H9 (cell line): ENCODE measurements at regions not wholly inside any gene's neighbourhood (a gene's known extent, or its start where the extent isn't known, plus 50 kb on each side); places are given as distances from the start of the nearest gene placed in this dataset.

ENCODE experiments used
- DNase-seq: peaks from one replicate; pipeline ENCODE4 v3.0.0-alpha.2; 2017
- H2AFZ ChIP-seq: one replicate; pipeline ENCODE4 v1.6.1; 2013; ENCODE audit warnings: mild to moderate bottlenecking, low read length, control low read depth, moderate library complexity
- H2AK5ac ChIP-seq: 2 replicates; pipeline ENCODE4 v1.6.1; 2013; ENCODE audit warnings: low read length, control low read depth, mixed read lengths; ENCODE audit not compliant: insufficient read length
- H2BK120ac ChIP-seq: one replicate; pipeline ENCODE4 v1.6.1; 2013; ENCODE audit warnings: low read depth, mild to moderate bottlenecking, low read length, control low read depth, inconsistent platforms; ENCODE audit not compliant: poor library complexity, severe bottlenecking
- H2BK12ac ChIP-seq: 2 replicates; pipeline ENCODE4 v1.6.1; 2013; ENCODE audit warnings: low read length, control low read depth, mixed read lengths, low read depth; ENCODE audit not compliant: insufficient read length
- H2BK15ac ChIP-seq: 2 replicates; pipeline ENCODE4 v1.6.1; 2013; ENCODE audit warnings: low read depth, low read length, control low read depth
- H2BK20ac ChIP-seq: one replicate; pipeline ENCODE4 v1.6.1; 2013; ENCODE audit warnings: low read depth, mild to moderate bottlenecking, low read length, control low read depth, inconsistent platforms; ENCODE audit not compliant: poor library complexity, severe bottlenecking
- H2BK5ac ChIP-seq: 2 replicates; pipeline ENCODE4 v1.6.1; 2013; ENCODE audit warnings: low read length, control low read depth, mixed read lengths; ENCODE audit not compliant: insufficient read length
- H3K14ac ChIP-seq: 2 replicates; pipeline ENCODE4 v1.6.1; 2013; ENCODE audit warnings: low read length, control low read depth; ENCODE audit not compliant: insufficient read depth
- H3K18ac ChIP-seq: 2 replicates; pipeline ENCODE4 v1.6.1; 2013; ENCODE audit warnings: low read depth, mild to moderate bottlenecking, mixed read lengths, low read length, control low read depth; ENCODE audit not compliant: insufficient read length
- H3K23ac ChIP-seq: 2 replicates; pipeline ENCODE4 v1.6.1; 2013; ENCODE audit warnings: low read length, control low read depth, mixed read lengths, low read depth; ENCODE audit not compliant: insufficient read length
- H3K23me2 ChIP-seq: 2 replicates; pipeline ENCODE4 v1.6.1; 2013; ENCODE audit warnings: low read depth, mild to moderate bottlenecking, mixed read lengths, low read length, control low read depth; ENCODE audit not compliant: insufficient read length, poor library complexity, severe bottlenecking
- H3K27ac ChIP-seq: 2 replicates; pipeline ENCODE4 v1.5.1; 2013; ENCODE audit warnings: low read length, control low read depth, mixed read lengths, low read depth; ENCODE audit not compliant: insufficient read length
- H3K27me3 ChIP-seq: 2 replicates; pipeline ENCODE4 v1.6.1; 2013; ENCODE audit warnings: low read length, control low read depth, inconsistent platforms; ENCODE audit not compliant: insufficient read depth
- H3K4ac ChIP-seq: 2 replicates; pipeline ENCODE4 v1.6.1; 2013; ENCODE audit warnings: low read depth, mild to moderate bottlenecking, control low read depth, inconsistent platforms, low read length, moderate library complexity
- H3K4me1 ChIP-seq: 2 replicates; pipeline ENCODE4 v1.6.1; 2013; ENCODE audit warnings: low read length, control low read depth, inconsistent platforms; ENCODE audit not compliant: insufficient read depth
- H3K4me2 ChIP-seq: 2 replicates; pipeline ENCODE4 v1.6.1; 2013; ENCODE audit warnings: low read length, control low read depth, mixed read lengths; ENCODE audit not compliant: insufficient read length, insufficient read depth
- H3K56ac ChIP-seq: 2 replicates; pipeline ENCODE4 v1.6.1; 2013; ENCODE audit warnings: low read depth, mild to moderate bottlenecking, mixed read lengths, low read length, control low read depth; ENCODE audit not compliant: insufficient read length
- H3K79me1 ChIP-seq: 2 replicates; pipeline ENCODE4 v1.6.1; 2013; ENCODE audit warnings: low read depth, mild to moderate bottlenecking, moderate library complexity, low read length, control low read depth, inconsistent platforms; ENCODE audit not compliant: insufficient read depth, poor library complexity, severe bottlenecking
- H3K79me2 ChIP-seq: 2 replicates; pipeline ENCODE4 v1.6.1; 2013; ENCODE audit warnings: low read length, control low read depth, inconsistent platforms; ENCODE audit not compliant: insufficient read depth
- H3K9ac ChIP-seq: 2 replicates; pipeline ENCODE4 v1.6.1; 2013; ENCODE audit warnings: low read length, control low read depth, mixed read lengths; ENCODE audit not compliant: insufficient read length; ENCODE audit errors: extremely low read depth
- H3K9me3 ChIP-seq: one replicate; pipeline ENCODE4 v1.6.1; 2013; ENCODE audit warnings: low read depth, low read length, inconsistent platforms; ENCODE audit not compliant: control insufficient read depth
- H3T11ph ChIP-seq: one replicate; pipeline ENCODE4 v1.6.1; 2013; ENCODE audit warnings: mild to moderate bottlenecking, low read length, control low read depth, inconsistent platforms
- H4K20me1 ChIP-seq: one replicate; pipeline ENCODE4 v1.6.1; 2013; ENCODE audit not compliant: control insufficient read depth, insufficient read length, insufficient read depth
- H4K5ac ChIP-seq: 2 replicates; pipeline ENCODE4 v1.6.1; 2013; ENCODE audit warnings: low read depth, mild to moderate bottlenecking, mixed read lengths, low read length, control low read depth; ENCODE audit not compliant: insufficient read length
- H4K8ac ChIP-seq: replicated peaks from 2 replicates; pipeline ENCODE4 v1.6.1; 2013; ENCODE audit warnings: low read length, control low read depth, mixed read lengths, low read depth; ENCODE audit not compliant: insufficient read length
- H4K91ac ChIP-seq: 2 replicates; pipeline ENCODE4 v1.6.1; 2013; ENCODE audit warnings: low read depth, mild to moderate bottlenecking, moderate library complexity, mixed read lengths, low read length, control low read depth; ENCODE audit not compliant: insufficient read length
- H3K27ac Mint-ChIP-seq, 3 experiments: 2 replicates in 2 of 3; 3 replicates in 1 of 3; pipeline ENCODE4 v1.8.0; 2020 to 2021; ENCODE audit warnings: mixed read lengths in 3 of 3, mild to moderate bottlenecking in 1 of 3, moderate library complexity in 1 of 3
- H3K27me3 Mint-ChIP-seq: 2 replicates; pipeline ENCODE4 v1.8.0; 2021; ENCODE audit warnings: low read depth, mild to moderate bottlenecking, moderate library complexity, mixed read lengths
- H3K36me3 Mint-ChIP-seq, 3 experiments: 2 replicates in 2 of 3; 3 replicates in 1 of 3; pipeline ENCODE4 v1.8.0; 2020 to 2021; ENCODE audit warnings: low read depth in 3 of 3, mixed read lengths in 3 of 3; ENCODE audit not compliant: insufficient read depth in 1 of 3
- H3K4me1 Mint-ChIP-seq, 2 experiments: 2 replicates each; pipeline ENCODE4 v1.8.0; 2020; ENCODE audit warnings: mixed read lengths in 2 of 2
- H3K4me3 Mint-ChIP-seq, 2 experiments: 2 replicates in 1 of 2; 3 replicates in 1 of 2; pipeline ENCODE4 v1.8.0; 2020 to 2021; ENCODE audit warnings: mild to moderate bottlenecking in 2 of 2, mixed read lengths in 2 of 2, moderate library complexity in 1 of 2
- H3K9me3 Mint-ChIP-seq, 2 experiments: 2 replicates in 1 of 2; 3 replicates in 1 of 2; pipeline ENCODE4 v1.8.0; 2020; ENCODE audit warnings: mild to moderate bottlenecking in 2 of 2, mixed read lengths in 2 of 2, moderate library complexity in 1 of 2
- CTCF ChIP-seq: fragments of 200-600 bp; sonication (generic); conservative IDR thresholded peaks from 3 replicates; pipeline ENCODE4 v1.8.0; 2021; ENCODE audit warnings: antibody characterized with exemption, mild to moderate bottlenecking
- WGBS: extraction: QIAGEN DNeasy Blood & Tissue Kit; methylation state at CpG from one replicate; pipeline ENCODE4 v1.1.7; 2013; ENCODE audit warnings: missing lambda C conversion rate, low lambda C conversion rate, mixed read lengths; ENCODE audit not compliant: insufficient read length; ENCODE audit errors: extremely low coverage; 5-methylcytosine and 5-hydroxymethylcytosine counted together

GRCh38 chr1:10865518-10866320 lies 69.3 kb upstream of the CASZ1 start:
- Histone ChIP-seq H2BK15ac (no peak overlapping the region), H3K4me1 (no peaks in the 10 kb centered on the region), H3K4ac (no peak overlapping the region), H3K18ac (no peak overlapping the region), H3K9me3 (no peaks in the 10 kb centered on the region), H3K56ac (no peak overlapping the region), H3K27me3 (peaks cover 2% of the 10 kb centered on the region; the same call in 1 of the 2 replicates), H3K14ac (no peak overlapping the region), H3K23me2 (peaks cover 6% of the 10 kb centered on the region), H2BK20ac (no peak overlapping the region), H2BK12ac (no peak overlapping the region), H2AK5ac (no peak overlapping the region), H3K27ac (no peak overlapping the region), H4K20me1 (no peaks in the 10 kb centered on the region), H3K9ac (no peak overlapping the region), H3T11ph (no peak overlapping the region), H2BK5ac (no peak overlapping the region), H3K4me2 (peak overlapping the region; percentile 59), H2AFZ (no peak overlapping the region), H4K91ac (no peak overlapping the region), H4K8ac (no peak overlapping the region), H2BK120ac (no peak overlapping the region), H3K79me1 (no peaks in the 10 kb centered on the region), H3K79me2 (no peaks in the 10 kb centered on the region), H4K5ac (no peak overlapping the region), H3K23ac (no peak overlapping the region)
- Mint-ChIP-seq H3K9me3 (no peaks in the 10 kb centered on the region; a peak in 1 of 5 replicates), H3K27ac (no peak overlapping the region), H3K4me3 (peak overlapping the region in 1 of 2 experiments; percentile 75; a peak in 3 of 5 replicates), H3K4me1 (peaks cover 32 to 57% of the 10 kb centered on the region in 2 experiments), H3K27me3 (peaks cover 70% of the 10 kb centered on the region), H3K36me3 (no peaks in the 10 kb centered on the region)
- DNase-seq = no peak
- TF ChIP-seq CTCF = no peak
- no CpG with 5 or more reads among the region's 19 CpGs for WGBS
